ENCODE measurements at regions not wholly inside any gene's neighbourhood (a gene's known extent, or its start where the extent isn't known, plus 50 kb on each side); places are given as distances from the start of the nearest gene placed in this dataset.

DNA sequence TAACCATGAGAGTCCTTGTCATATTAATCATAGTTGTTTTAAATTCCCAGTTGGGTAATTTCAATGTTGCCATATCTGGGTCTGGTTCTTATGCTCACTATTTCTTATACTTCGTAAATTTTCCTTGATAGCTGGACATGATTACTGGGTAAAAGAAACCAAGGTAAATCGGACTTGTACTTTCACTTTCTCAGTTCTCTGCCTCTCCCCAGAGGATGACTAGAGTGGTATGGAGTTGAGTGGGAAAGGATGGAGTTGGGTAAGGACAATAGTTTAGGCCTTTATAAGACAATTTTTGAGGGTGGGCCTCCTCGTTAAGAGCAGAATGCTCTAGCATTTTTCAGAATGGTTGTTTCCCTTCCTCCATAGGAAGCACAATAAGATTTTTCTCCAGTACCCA, 106.1 kb downstream of the CRPPA start:
- H3K27ac ChIP-seq = no peak overlapping the region
- TF ChIP-seq POLR2A (IDR thresholded peaks at IDR 0.05) = no peak
- 86 to 97% methylated on average over 3 of the region's 3 CpGs for WGBS, 2 donors
- H3K9me3 ChIP-seq = no peaks in the 10 kb centered on the region
- no peak overlapping the region for H3K4me3 ChIP-seq
- no peaks in the 10 kb centered on the region for H3K36me3 ChIP-seq
- no peaks in the 10 kb centered on the region for H3K4me1 ChIP-seq
- no peaks in the 10 kb centered on the region for H3K27me3 ChIP-seq
- DNase-seq (ENCODE audit: low spot score in 2 of 2) = no peak

DNA sequence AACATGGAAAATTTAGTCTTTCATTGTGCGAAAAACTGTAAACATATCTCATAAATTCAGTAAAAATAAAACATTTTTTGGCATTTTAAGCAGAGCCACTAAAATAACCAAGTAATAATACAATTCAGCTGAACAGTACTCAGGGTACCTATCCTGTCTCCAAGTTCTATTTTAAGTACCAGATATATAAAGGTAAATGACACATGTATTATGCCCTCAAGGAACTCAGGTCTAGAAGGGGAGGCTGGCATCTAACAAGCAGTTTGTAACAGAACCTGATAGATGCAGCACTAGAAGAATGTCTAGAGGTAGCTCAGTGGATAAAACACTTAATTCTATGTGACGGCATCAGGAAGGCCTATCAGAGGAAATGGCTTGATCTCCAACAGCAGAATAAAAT, 112.2 kb downstream of the CRPPA start:
- Histone ChIP-seq H3K4me1 (no peaks in the 10 kb centered on the region), H3K9me3 (no peaks in the 10 kb centered on the region), H3K27ac (no peak overlapping the region), H3K4me3 (no peak overlapping the region), H3K36me3 (peaks cover 0 to 10% (median 0%) of the 10 kb centered on the region in 3 donors), H3K27me3 (no peaks in the 10 kb centered on the region)
- 99 to 100% methylated on average over 2 of the region's 2 CpGs for WGBS, 2 donors
- no peak for TF ChIP-seq CTCF (IDR thresholded peaks at IDR 0.05)
- TF ChIP-seq POLR2A (IDR thresholded peaks at IDR 0.05) = no peak
- no peak for TF ChIP-seq EP300 (IDR thresholded peaks at IDR 0.05)
- no peak for DNase-seq (ENCODE audit: low spot score in 2 of 2)

- TF ChIP-seq CTCF (IDR thresholded peaks at IDR 0.05) (no peak), POLR2A (IDR thresholded peaks at IDR 0.05) (no peak), EP300 (IDR thresholded peaks at IDR 0.05) (no peak)
- WGBS, 2 donors = 31 to 42% methylated on average over 4 of the region's 4 CpGs
These were observed 120.0 kb downstream of the CRPPA start for GRCh38 chr7:16301291-16301690.

GRCh38 chr7:16300361-16300895, 120.9 kb downstream of the CRPPA start:
- no peaks in the 10 kb centered on the region for H3K9me3 ChIP-seq
- no peaks in the 10 kb centered on the region for H3K4me1 ChIP-seq
- H3K4me3 ChIP-seq = no peak overlapping the region
- no peaks in the 10 kb centered on the region for H3K36me3 ChIP-seq
- no peak for DNase-seq (ENCODE audit: low spot score in 2 of 2)
- H3K27ac ChIP-seq = no peak overlapping the region
- WGBS, 2 donors = 75 to 77% methylated on average over 3 of the region's 3 CpGs
- TF ChIP-seq EP300 (IDR thresholded peaks at IDR 0.05) (no peak), CTCF (IDR thresholded peaks at IDR 0.05) (no peak), POLR2A (IDR thresholded peaks at IDR 0.05) (no peak)
- no peaks in the 10 kb centered on the region for H3K27me3 ChIP-seq

More at GRCh38 chr7:16301291-16301690, 120.0 kb downstream of the CRPPA start:
- Histone ChIP-seq H3K4me1 (no peaks in the 10 kb centered on the region), H3K36me3 (peaks cover 0 to 6% (median 0%) of the 10 kb centered on the region in 3 donors), H3K9me3 (no peaks in the 10 kb centered on the region), H3K27me3 (no peaks in the 10 kb centered on the region), H3K4me3 (no peak overlapping the region), H3K27ac (no peak overlapping the region)
- DNase-seq (ENCODE audit: low spot score in 2 of 2) = no peak

DNA sequence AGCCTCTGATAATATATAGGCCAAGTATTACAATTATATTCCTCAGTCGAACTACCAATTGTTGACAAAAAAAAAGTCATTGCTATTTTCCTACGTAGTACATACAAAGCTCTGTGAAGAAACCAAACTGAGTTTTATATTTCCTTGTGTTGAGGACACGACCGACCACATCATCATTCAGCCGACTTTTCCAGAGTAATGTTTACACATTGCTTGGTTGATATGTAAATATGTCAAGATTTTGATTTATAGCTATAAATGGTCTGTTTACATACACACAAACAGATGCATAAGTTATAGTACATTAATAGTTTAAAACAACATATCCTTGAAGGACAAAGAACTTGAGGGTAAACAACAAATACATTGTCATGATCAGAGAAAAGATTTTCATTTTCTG, 121.5 kb downstream of the CRPPA start:
- H3K27ac ChIP-seq = no peak overlapping the region
- WGBS, 2 donors = 73 to 78% methylated on average over 5 of the region's 5 CpGs
- no peaks in the 10 kb centered on the region for H3K27me3 ChIP-seq
- no peaks in the 10 kb centered on the region for H3K4me1 ChIP-seq
- no peak overlapping the region for H3K4me3 ChIP-seq
- no peak for DNase-seq (ENCODE audit: low spot score in 2 of 2)
- H3K36me3 ChIP-seq = no peaks in the 10 kb centered on the region
- no peaks in the 10 kb centered on the region for H3K9me3 ChIP-seq
- no peak for TF ChIP-seq EP300 (IDR thresholded peaks at IDR 0.05)
- TF ChIP-seq CTCF (IDR thresholded peaks at IDR 0.05) = no peak
- TF ChIP-seq POLR2A (IDR thresholded peaks at IDR 0.05) = no peak

DNA sequence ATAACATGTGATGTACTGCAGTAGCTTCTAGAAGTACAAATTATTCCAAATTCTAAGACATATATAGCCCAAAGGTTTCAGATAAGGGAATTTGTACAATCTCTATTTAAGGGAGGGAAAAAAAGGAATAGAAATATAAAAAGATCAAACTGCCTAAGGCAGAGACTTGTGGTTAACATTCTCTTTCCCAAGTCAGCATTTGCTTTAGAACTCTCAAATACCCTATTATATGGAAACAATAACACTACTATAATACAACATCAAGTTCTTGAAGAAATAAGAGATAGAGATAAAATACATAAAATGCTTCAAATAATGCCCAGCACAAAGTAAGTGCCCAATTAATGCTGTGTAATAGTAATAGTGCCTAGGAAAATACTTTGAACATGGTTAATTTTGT, 123.1 kb downstream of the CRPPA start:
- no peak for DNase-seq (ENCODE audit: low spot score in 2 of 2)
- no peak overlapping the region for H3K27ac ChIP-seq
- H3K27me3 ChIP-seq = no peaks in the 10 kb centered on the region
- H3K4me3 ChIP-seq = no peak overlapping the region
- H3K9me3 ChIP-seq = no peaks in the 10 kb centered on the region
- TF ChIP-seq CTCF (IDR thresholded peaks at IDR 0.05) (no peak), POLR2A (IDR thresholded peaks at IDR 0.05) (no peak), EP300 (IDR thresholded peaks at IDR 0.05) (no peak)
- no peaks in the 10 kb centered on the region for H3K4me1 ChIP-seq
- no peaks in the 10 kb centered on the region for H3K36me3 ChIP-seq

Data from tibial nerve (tissue), 4 donors.